ENCODE measurements at regions not wholly inside any gene's neighbourhood (a gene's known extent, or its start where the extent isn't known, plus 50 kb on each side); places are given as distances from the start of the nearest gene placed in this dataset.

GRCh38 chr6:33954453-33954852, 150.7 kb upstream of the MLN start:
- TF ChIP-seq, protein P1, sequence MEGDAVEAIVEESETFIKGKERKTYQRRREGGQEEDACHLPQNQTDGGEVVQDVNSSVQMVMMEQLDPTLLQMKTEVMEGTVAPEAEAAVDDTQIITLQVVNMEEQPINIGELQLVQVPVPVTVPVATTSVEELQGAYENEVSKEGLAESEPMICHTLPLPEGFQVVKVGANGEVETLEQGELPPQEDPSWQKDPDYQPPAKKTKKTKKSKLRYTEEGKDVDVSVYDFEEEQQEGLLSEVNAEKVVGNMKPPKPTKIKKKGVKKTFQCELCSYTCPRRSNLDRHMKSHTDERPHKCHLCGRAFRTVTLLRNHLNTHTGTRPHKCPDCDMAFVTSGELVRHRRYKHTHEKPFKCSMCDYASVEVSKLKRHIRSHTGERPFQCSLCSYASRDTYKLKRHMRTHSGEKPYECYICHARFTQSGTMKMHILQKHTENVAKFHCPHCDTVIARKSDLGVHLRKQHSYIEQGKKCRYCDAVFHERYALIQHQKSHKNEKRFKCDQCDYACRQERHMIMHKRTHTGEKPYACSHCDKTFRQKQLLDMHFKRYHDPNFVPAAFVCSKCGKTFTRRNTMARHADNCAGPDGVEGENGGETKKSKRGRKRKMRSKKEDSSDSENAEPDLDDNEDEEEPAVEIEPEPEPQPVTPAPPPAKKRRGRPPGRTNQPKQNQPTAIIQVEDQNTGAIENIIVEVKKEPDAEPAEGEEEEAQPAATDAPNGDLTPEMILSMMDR (conservative IDR thresholded peaks at IDR 0.05 in 1 of 2, IDR thresholded peaks at IDR 0.05 in 1 of 2; ENCODE audit: extremely low read depth in 1 of 2, insufficient read depth in 1 of 2, low read depth in 1 of 2, low read length in 2 of 2): no peak
- TF ChIP-seq EZH2 (IDR thresholded peaks at IDR 0.05; ENCODE audit: borderline replicate concordance, low read length): no peak
